ENCODE measurements at regions not wholly inside any gene's neighbourhood (a gene's known extent, or its start where the extent isn't known, plus 50 kb on each side); places are given as distances from the start of the nearest gene placed in this dataset.

- TF ChIP-seq, protein P1, sequence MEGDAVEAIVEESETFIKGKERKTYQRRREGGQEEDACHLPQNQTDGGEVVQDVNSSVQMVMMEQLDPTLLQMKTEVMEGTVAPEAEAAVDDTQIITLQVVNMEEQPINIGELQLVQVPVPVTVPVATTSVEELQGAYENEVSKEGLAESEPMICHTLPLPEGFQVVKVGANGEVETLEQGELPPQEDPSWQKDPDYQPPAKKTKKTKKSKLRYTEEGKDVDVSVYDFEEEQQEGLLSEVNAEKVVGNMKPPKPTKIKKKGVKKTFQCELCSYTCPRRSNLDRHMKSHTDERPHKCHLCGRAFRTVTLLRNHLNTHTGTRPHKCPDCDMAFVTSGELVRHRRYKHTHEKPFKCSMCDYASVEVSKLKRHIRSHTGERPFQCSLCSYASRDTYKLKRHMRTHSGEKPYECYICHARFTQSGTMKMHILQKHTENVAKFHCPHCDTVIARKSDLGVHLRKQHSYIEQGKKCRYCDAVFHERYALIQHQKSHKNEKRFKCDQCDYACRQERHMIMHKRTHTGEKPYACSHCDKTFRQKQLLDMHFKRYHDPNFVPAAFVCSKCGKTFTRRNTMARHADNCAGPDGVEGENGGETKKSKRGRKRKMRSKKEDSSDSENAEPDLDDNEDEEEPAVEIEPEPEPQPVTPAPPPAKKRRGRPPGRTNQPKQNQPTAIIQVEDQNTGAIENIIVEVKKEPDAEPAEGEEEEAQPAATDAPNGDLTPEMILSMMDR (IDR thresholded peaks at IDR 0.05; ENCODE audit: insufficient read depth, low read length), result no peak
- TF ChIP-seq POLR2AphosphoS5 (IDR thresholded peaks at IDR 0.05; ENCODE audit: low read depth) (no peak), GABPA (IDR thresholded peaks at IDR 0.05; ENCODE audit: low read depth) (no peak)
Observed at GRCh38 chr10:55224007-55224781, 423.2 kb upstream of the PCDH15 start.

Measured in HL-60 (cell line).